ENCODE measurements at regions not wholly inside any gene's neighbourhood (a gene's known extent, or its start where the extent isn't known, plus 50 kb on each side); places are given as distances from the start of the nearest gene placed in this dataset.

DNA sequence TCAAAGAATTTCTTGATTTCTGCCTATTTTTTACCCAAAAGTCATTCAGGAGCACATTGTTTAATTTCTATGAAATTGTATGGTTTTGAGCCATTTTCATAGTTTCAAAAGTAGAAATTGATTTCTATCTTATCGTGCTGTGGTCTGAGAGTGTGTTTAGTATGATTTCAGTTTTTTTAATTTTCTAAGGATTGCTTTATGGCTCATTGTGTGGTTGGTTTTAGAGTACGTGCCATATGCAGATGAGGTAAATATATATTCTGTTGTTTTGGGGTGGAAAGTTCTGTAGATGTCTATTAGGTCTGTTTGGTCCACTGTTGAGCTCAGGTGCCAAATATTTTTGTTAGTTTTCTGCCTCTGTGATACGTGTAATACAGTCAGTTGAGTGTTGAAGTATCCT is 487.1 kb upstream of the CBLB start:
- TF ChIP-seq, protein P1, sequence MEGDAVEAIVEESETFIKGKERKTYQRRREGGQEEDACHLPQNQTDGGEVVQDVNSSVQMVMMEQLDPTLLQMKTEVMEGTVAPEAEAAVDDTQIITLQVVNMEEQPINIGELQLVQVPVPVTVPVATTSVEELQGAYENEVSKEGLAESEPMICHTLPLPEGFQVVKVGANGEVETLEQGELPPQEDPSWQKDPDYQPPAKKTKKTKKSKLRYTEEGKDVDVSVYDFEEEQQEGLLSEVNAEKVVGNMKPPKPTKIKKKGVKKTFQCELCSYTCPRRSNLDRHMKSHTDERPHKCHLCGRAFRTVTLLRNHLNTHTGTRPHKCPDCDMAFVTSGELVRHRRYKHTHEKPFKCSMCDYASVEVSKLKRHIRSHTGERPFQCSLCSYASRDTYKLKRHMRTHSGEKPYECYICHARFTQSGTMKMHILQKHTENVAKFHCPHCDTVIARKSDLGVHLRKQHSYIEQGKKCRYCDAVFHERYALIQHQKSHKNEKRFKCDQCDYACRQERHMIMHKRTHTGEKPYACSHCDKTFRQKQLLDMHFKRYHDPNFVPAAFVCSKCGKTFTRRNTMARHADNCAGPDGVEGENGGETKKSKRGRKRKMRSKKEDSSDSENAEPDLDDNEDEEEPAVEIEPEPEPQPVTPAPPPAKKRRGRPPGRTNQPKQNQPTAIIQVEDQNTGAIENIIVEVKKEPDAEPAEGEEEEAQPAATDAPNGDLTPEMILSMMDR (IDR thresholded peaks at IDR 0.05): no peak
- TF ChIP-seq POLR2A (IDR thresholded peaks at IDR 0.05): no peak

All from upper lobe of left lung (tissue), 4 donors.